HUES48 (cell line): ENCODE measurements at regions not wholly inside any gene's neighbourhood (a gene's known extent, or its start where the extent isn't known, plus 50 kb on each side); places are given as distances from the start of the nearest gene placed in this dataset.

Source experiments
- H3K27ac ChIP-seq: one replicate; pipeline ENCODE4 v1.7.0; 2013; ENCODE audit warnings: low read depth, low read length, inconsistent platforms
- H3K27me3 ChIP-seq: 2 replicates; pipeline ENCODE4 v1.6.1; 2013; ENCODE audit warnings: mild to moderate bottlenecking, low read length; ENCODE audit not compliant: control insufficient read depth, insufficient read depth
- H3K36me3 ChIP-seq: 2 replicates; pipeline ENCODE4 v1.6.1; 2013; ENCODE audit warnings: low read length; ENCODE audit not compliant: control insufficient read depth, insufficient read depth
- H3K4me1 ChIP-seq: 2 replicates; pipeline ENCODE4 v1.6.1; 2013; ENCODE audit warnings: mild to moderate bottlenecking, low read length; ENCODE audit not compliant: control insufficient read depth, insufficient read depth
- H3K4me3 ChIP-seq: 2 replicates; pipeline ENCODE4 v1.5.1; 2013; ENCODE audit warnings: mild to moderate bottlenecking, low read depth, low read length
- H3K9ac ChIP-seq: 2 replicates; pipeline ENCODE4 v1.6.1; 2013; ENCODE audit warnings: mild to moderate bottlenecking, low read depth, low read length, moderate library complexity
- H3K9me3 ChIP-seq: 2 replicates; pipeline ENCODE4 v1.6.1; 2013; ENCODE audit warnings: low read length; ENCODE audit not compliant: control insufficient read depth, insufficient read depth

GRCh38 chr1:29631836-29632805 lies 395.8 kb downstream of the PTPRU start:
- no peak overlapping the region for H3K27ac ChIP-seq
- H3K36me3 ChIP-seq, result no peaks in the 10 kb centered on the region
- H3K9ac ChIP-seq, result no peak overlapping the region
- no peaks in the 10 kb centered on the region for H3K4me1 ChIP-seq
- no peaks in the 10 kb centered on the region for H3K27me3 ChIP-seq
- no peaks in the 10 kb centered on the region for H3K9me3 ChIP-seq
- H3K4me3 ChIP-seq, result no peak overlapping the region

- Histone ChIP-seq H3K9ac (no peak overlapping the region), H3K27me3 (no peaks in the 10 kb centered on the region), H3K36me3 (no peaks in the 10 kb centered on the region)
Measured at GRCh38 chr1:29631361-29631760, 395.0 kb downstream of the PTPRU start.

GRCh38 chr1:29630756-29631155 lies 394.4 kb downstream of the PTPRU start:
- Histone ChIP-seq H3K36me3 (no peaks in the 10 kb centered on the region), H3K27me3 (no peaks in the 10 kb centered on the region), H3K9me3 (no peaks in the 10 kb centered on the region), H3K27ac (no peak overlapping the region), H3K9ac (no peak overlapping the region), H3K4me1 (no peaks in the 10 kb centered on the region), H3K4me3 (no peak overlapping the region)

More at GRCh38 chr1:29631361-29631760, 395.0 kb downstream of the PTPRU start:
- Histone ChIP-seq H3K27ac (no peak overlapping the region), H3K4me3 (no peak overlapping the region), H3K4me1 (no peaks in the 10 kb centered on the region), H3K9me3 (no peaks in the 10 kb centered on the region)

- Histone ChIP-seq H3K9ac (no peak overlapping the region), H3K27me3 (no peaks in the 10 kb centered on the region), H3K27ac (no peak overlapping the region), H3K4me3 (no peak overlapping the region), H3K36me3 (no peaks in the 10 kb centered on the region), H3K4me1 (no peaks in the 10 kb centered on the region), H3K9me3 (no peaks in the 10 kb centered on the region)
Measured at GRCh38 chr1:29629814-29630516, 393.6 kb downstream of the PTPRU start.

- no peaks in the 10 kb centered on the region for H3K36me3 ChIP-seq
- H3K4me3 ChIP-seq, result no peak overlapping the region
- H3K9me3 ChIP-seq, result no peaks in the 10 kb centered on the region
- no peaks in the 10 kb centered on the region for H3K27me3 ChIP-seq
- H3K9ac ChIP-seq, result no peak overlapping the region
- no peak overlapping the region for H3K27ac ChIP-seq
- no peaks in the 10 kb centered on the region for H3K4me1 ChIP-seq
Measured at GRCh38 chr1:29629401-29629800, 393.1 kb downstream of the PTPRU start.

- no peaks in the 10 kb centered on the region for H3K4me1 ChIP-seq
- H3K9me3 ChIP-seq, result no peaks in the 10 kb centered on the region
- H3K4me3 ChIP-seq, result no peak overlapping the region
- no peak overlapping the region for H3K27ac ChIP-seq
- H3K9ac ChIP-seq, result no peak overlapping the region
- H3K36me3 ChIP-seq, result no peaks in the 10 kb centered on the region
- no peaks in the 10 kb centered on the region for H3K27me3 ChIP-seq
Measured at GRCh38 chr1:29628190-29628589, 391.9 kb downstream of the PTPRU start.

- Histone ChIP-seq H3K27me3 (no peaks in the 10 kb centered on the region), H3K27ac (no peak overlapping the region), H3K4me3 (no peak overlapping the region), H3K9ac (no peak overlapping the region), H3K36me3 (no peaks in the 10 kb centered on the region), H3K4me1 (no peaks in the 10 kb centered on the region), H3K9me3 (no peaks in the 10 kb centered on the region)
Measured at GRCh38 chr1:29626726-29627125, 390.4 kb downstream of the PTPRU start.

- H3K27me3 ChIP-seq, result no peaks in the 10 kb centered on the region
- no peaks in the 10 kb centered on the region for H3K36me3 ChIP-seq
- no peak overlapping the region for H3K27ac ChIP-seq
- no peak overlapping the region for H3K9ac ChIP-seq
- no peak overlapping the region for H3K4me3 ChIP-seq
- no peaks in the 10 kb centered on the region for H3K4me1 ChIP-seq
- H3K9me3 ChIP-seq, result no peaks in the 10 kb centered on the region
Measured at GRCh38 chr1:29626066-29626465, 389.7 kb downstream of the PTPRU start.

GRCh38 chr1:29625084-29625420 lies 388.7 kb downstream of the PTPRU start:
- Histone ChIP-seq H3K9me3 (no peaks in the 10 kb centered on the region), H3K27me3 (no peaks in the 10 kb centered on the region), H3K27ac (no peak overlapping the region), H3K36me3 (no peaks in the 10 kb centered on the region), H3K4me3 (no peak overlapping the region), H3K4me1 (no peaks in the 10 kb centered on the region), H3K9ac (no peak overlapping the region)

- H3K4me3 ChIP-seq, result no peak overlapping the region
- H3K27ac ChIP-seq, result no peak overlapping the region
- H3K4me1 ChIP-seq, result no peaks in the 10 kb centered on the region
- H3K9ac ChIP-seq, result no peak overlapping the region
- no peaks in the 10 kb centered on the region for H3K9me3 ChIP-seq
- no peaks in the 10 kb centered on the region for H3K27me3 ChIP-seq
- no peaks in the 10 kb centered on the region for H3K36me3 ChIP-seq
Measured at GRCh38 chr1:29624320-29625083, 388.2 kb downstream of the PTPRU start.
